Activated CD4-positive, alpha-beta T cell treated with anti-CD3 and anti-CD28 coated beads, Interleukin-2, amount 50 U/mL, for 16 hours (primary cell): ENCODE measurements at regions not wholly inside any gene's neighbourhood (a gene's known extent, or its start where the extent isn't known, plus 50 kb on each side); places are given as distances from the start of the nearest gene placed in this dataset.

Source experiments
- DNase-seq: peaks from one replicate; pipeline ENCODE4 v3.0.0-alpha.2; 2020

GRCh38 chr2:39514825-39515224, 77.7 kb upstream of the MAP4K3 start:
- no peak for DNase-seq

- no peak for DNase-seq
Measured at GRCh38 chr2:39515273-39515896, 78.3 kb upstream of the MAP4K3 start.

DNA sequence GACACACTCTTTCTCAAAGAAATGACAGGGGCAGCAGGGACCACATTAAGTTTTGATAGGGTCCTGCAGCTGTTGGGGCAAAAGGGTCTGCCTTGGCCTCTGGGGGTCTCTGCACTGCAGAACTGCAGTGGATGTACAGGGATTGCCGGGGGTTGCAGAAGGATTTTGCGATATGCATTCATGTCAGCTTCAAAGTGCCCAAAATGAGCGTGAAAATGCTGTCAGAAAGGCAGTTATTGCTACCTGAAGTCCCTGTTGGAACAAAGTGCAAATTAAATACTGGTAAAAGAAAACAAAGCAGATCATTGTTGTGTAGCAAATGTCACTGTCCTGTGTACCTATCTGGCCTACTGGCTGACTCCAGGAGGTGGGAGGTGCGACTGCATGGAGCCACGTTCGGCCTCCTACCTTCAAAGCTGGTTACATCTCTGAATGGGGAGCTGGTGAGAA, 78.8 kb upstream of the MAP4K3 start:
- no peak for DNase-seq

DNA sequence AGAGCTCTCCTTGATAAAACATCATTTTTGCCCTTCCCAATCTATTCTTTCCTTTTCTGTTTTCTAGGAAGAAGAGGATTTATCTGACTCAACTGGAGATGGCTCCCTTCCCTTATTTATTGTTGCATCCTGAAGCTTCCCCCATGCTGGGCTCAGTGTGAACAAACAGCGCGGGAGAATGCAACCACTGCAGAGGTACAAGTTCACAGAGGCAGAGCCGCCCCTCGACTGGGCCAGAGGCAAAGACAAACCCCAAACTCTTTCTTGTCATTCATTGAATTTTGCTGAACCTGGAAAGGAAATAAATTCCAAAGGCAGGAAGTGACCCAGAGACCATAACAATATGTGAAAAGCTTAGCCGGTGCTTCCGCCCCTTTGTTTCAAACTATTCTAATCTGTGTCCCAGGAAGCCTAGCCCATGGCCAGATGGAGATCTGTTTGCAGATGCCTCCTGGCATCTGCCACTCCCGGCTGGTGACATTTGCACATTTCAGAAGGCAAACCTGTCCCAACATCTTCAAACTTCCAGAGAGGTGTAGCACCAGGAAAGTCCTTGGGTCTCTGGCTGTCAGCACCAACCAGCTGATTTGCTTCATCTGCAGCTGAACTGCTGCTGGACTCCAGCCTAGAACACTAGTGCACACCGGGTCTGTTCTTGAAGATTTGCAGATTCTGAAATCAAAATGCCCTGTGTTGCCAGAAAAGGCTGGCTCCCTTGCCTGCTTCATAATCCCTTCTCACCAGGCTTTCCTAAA, 79.4 kb upstream of the MAP4K3 start:
- no peak for DNase-seq

- DNase-seq: no peak
Measured at GRCh38 chr2:39517102-39517436, 80.0 kb upstream of the MAP4K3 start.

GRCh38 chr2:39517622-39518021, 80.5 kb upstream of the MAP4K3 start:
- no peak for DNase-seq

- DNase-seq: no peak
Measured at GRCh38 chr2:39519886-39520285, 82.8 kb upstream of the MAP4K3 start.

- no peak for DNase-seq
Measured at GRCh38 chr2:39521876-39522517, 84.9 kb upstream of the MAP4K3 start.

GRCh38 chr2:39522518-39522877, 85.4 kb upstream of the MAP4K3 start:
- DNase-seq: no peak

GRCh38 chr2:39523308-39524044, 86.4 kb upstream of the MAP4K3 start:
- no peak for DNase-seq

GRCh38 chr2:39524061-39524460, 87.0 kb upstream of the MAP4K3 start:
- no peak for DNase-seq

GRCh38 chr2:39524756-39525635, 87.9 kb upstream of the MAP4K3 start:
- no peak for DNase-seq

DNA sequence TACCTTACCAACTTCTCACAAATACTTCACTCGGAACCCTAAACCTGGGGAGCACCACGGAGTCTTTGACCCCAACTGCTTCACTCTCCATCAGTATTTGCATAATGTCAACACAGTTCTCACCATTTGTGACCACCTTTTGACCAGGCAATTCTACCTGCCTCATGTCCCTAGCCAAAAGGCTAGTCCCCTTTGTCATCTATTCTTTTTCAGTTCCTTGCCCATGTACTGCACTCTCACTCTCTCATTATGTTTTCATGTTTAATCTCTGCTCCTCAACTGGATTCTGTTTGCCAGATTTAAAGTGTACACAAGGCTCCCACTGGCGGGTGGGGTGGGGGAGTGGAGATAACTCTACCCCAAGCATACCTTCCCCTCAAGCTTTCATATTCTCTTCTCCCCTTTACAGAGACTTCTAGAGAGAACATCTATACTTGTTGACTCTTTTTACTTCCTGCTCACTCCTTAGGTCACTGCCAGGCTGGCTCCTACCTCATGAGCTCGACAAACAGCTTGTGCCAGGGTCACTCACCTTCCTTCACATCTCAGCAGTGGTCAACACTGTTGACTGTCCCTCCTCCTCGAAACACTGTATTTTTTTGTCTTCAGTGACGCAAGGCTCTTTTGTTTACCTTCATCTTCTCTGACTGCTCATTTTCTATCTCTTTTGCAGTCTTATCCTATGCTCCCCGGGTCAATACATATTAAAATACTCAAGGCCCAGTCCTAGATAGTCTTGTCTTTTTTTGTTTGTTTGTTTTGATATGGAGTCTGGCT, 88.7 kb upstream of the MAP4K3 start:
- DNase-seq: no peak

DNA sequence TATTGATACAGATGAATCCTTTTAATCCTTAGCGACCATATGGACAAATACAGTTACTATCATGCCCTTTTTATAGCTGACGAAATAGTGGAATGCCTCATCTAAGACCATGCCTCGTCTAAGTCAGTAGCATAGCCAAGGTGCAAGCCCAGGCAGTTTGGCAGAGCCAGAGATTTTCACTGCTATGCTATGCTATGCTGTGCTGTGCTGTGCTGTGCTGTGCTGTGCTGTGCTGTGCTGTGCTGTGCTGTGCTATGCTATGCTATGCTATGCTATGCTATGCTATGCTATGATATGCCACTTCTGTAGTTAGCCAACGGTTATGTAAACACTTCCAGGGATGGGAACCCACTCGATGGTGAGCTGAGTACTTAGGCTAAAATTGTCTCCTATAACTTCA, 91.6 kb upstream of the MAP4K3 start:
- no peak for DNase-seq

- no peak for DNase-seq
Measured at GRCh38 chr2:39529836-39530235, 92.8 kb upstream of the MAP4K3 start.

DNA sequence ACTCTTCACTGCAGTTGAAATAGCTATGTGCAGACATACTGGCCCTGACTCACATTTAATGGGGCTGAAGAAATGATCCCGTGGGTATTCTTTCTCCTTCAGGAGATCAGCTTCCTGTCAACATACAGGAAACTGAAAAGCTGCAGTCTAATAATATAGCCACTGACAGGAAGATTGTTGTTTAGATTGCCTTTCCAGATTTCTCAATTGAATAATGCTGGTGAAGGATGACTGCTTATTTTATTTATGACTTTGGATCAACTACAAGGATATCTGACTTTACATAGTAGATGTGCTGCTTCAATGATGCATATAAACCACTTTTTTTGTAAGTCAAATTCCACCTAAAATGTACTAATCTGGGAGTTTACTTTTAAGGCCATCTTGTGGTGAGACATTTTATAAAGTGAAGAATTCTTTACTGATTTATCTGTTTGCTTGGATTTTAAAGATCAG, 93.4 kb upstream of the MAP4K3 start:
- no peak for DNase-seq

- DNase-seq: no peak
Measured at GRCh38 chr2:39531220-39531777, 94.2 kb upstream of the MAP4K3 start.

- no peak for DNase-seq
Measured at GRCh38 chr2:39532933-39533332, 95.8 kb upstream of the MAP4K3 start.

DNA sequence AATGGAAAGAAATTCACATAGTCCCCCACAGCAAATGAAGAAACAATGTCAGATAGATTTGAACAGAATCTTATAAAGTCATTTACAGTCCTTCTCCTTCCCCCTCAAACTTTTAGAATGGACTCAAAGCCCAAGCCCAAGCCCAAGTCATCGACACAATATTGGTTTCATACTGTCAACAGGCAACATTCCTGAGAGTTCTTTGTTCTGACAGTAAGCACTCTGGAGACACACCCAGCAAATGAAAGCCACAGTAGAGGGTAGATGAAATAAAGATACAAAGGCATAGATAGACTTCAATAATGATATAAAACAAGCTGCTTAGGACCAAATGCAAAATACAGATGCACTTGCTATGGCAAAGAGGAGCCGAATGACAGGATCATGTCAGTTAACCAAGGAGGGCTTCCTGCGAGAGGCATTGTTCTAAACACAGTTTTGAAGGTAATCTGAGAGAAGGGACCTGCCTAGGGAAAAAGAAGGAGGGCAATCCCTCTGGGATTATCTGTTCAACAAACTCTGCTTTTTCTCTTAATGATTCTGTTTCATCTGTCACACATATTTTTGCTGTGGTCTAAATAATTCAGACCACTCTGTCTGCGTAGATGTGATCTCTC, 97.1 kb upstream of the MAP4K3 start:
- no peak for DNase-seq

DNA sequence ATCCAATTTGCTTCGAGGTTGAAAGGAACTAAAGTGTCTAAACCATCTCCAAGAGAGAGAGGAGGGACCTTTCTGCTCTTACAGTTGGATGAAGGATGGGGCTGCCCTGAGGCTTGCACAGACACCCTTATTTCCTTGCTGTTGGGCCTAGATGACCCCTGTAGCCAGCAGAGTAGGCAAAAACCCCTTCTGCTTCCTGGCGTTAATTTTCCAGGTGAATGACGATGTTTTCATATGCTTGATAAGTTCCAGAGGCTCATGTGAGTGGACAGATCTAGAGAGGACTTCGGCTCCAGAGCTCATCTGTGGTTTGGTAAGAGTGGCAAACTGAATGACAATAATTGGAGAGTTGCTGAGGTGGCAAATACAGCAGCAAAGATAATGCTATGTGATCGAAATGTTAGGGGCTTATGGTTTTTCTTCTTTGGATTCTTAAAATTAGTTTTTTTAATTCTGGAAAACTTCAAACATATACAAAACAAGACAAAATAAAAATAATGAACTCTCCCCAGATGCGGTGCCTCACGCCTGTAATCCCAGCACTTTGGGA, 98.6 kb upstream of the MAP4K3 start:
- no peak for DNase-seq

- DNase-seq: peak; percentile 23
Measured at GRCh38 chr2:39537150-39537549, 100.1 kb upstream of the MAP4K3 start.
